ENCODE measurements at regions not wholly inside any gene's neighbourhood (a gene's known extent, or its start where the extent isn't known, plus 50 kb on each side); places are given as distances from the start of the nearest gene placed in this dataset.

- no peak for TF ChIP-seq POLR2A (IDR thresholded peaks at IDR 0.05)
- no peak for TF ChIP-seq CTCF (IDR thresholded peaks at IDR 0.05)
These were observed 65.2 kb downstream of the PRL start for GRCh38 chr6:22231616-22232015.

Measured in suprapubic skin (tissue), 3 donors.